Subcutaneous abdominal adipose tissue (tissue), 5 donors: ENCODE measurements at regions not wholly inside any gene's neighbourhood (a gene's known extent, or its start where the extent isn't known, plus 50 kb on each side); places are given as distances from the start of the nearest gene placed in this dataset.
"Not testable (repeated sequence)": the region's sequence is repeated elsewhere in the genome, so short reads cannot be mapped to it uniquely, and the experiment has no call there.

Experiments used
- H3K27ac ChIP-seq: one replicate; pipeline ENCODE4 v1.7.0; 2013; ENCODE audit warnings: low read depth, mild to moderate bottlenecking, inconsistent platforms, low read length, moderate library complexity
- H3K27me3 ChIP-seq, 5 donors: one replicate each; pipeline ENCODE4 v1.7.0; 2013; ENCODE audit warnings: low read length in 5 of 5, inconsistent platforms in 1 of 5; ENCODE audit not compliant: control insufficient read depth in 5 of 5, insufficient read depth in 4 of 5
- H3K36me3 ChIP-seq, 5 donors: one replicate each; pipeline ENCODE4 v1.7.0; 2013; ENCODE audit warnings: low read length in 5 of 5; ENCODE audit not compliant: control insufficient read depth in 5 of 5, insufficient read depth in 5 of 5
- H3K4me1 ChIP-seq, 5 donors: one replicate each; pipeline ENCODE4 v1.7.0; 2013; ENCODE audit warnings: low read length in 5 of 5, mild to moderate bottlenecking in 3 of 5, moderate library complexity in 1 of 5; ENCODE audit not compliant: control insufficient read depth in 5 of 5, insufficient read depth in 5 of 5
- H3K4me3 ChIP-seq, 5 donors: one replicate each; pipeline ENCODE4 v1.7.0; 2013; ENCODE audit warnings: low read length in 5 of 5, low read depth in 1 of 5
- H3K9ac ChIP-seq, 5 donors: one replicate each; pipeline ENCODE4 v1.7.0; 2013; ENCODE audit warnings: low read length in 5 of 5, mild to moderate bottlenecking in 4 of 5, moderate library complexity in 3 of 5
- H3K9me3 ChIP-seq, 5 donors: one replicate each; pipeline ENCODE4 v1.7.0; 2013; ENCODE audit warnings: low read length in 5 of 5; ENCODE audit not compliant: control insufficient read depth in 5 of 5
- donor health status: healthy.
- donor health status: healthy.
- donor health status: healthy.
- donor health status: healthy.
- donor health status: healthy.

GRCh38 chr13:107790397-107790796 lies 424.9 kb downstream of the LIG4 start:
- Histone ChIP-seq H3K4me3 (no peak overlapping the region), H3K27me3 (no peaks in the 10 kb centered on the region), H3K4me1 (no peaks in the 10 kb centered on the region), H3K27ac (no peak overlapping the region), H3K9ac (no peak overlapping the region), H3K36me3 (no peaks in the 10 kb centered on the region), H3K9me3 (no peaks in the 10 kb centered on the region)

- Histone ChIP-seq H3K27ac (no peak overlapping the region), H3K9me3 (no peaks in the 10 kb centered on the region), H3K36me3 (no peaks in the 10 kb centered on the region), H3K9ac (no peak overlapping the region), H3K27me3 (no peaks in the 10 kb centered on the region), H3K4me1 (no peaks in the 10 kb centered on the region), H3K4me3 (no peak overlapping the region)
Observed at GRCh38 chr13:107788464-107789165, 426.7 kb downstream of the LIG4 start.

GRCh38 chr13:107782646-107783045 lies 432.7 kb downstream of the LIG4 start:
- H3K9ac ChIP-seq, H3K27me3 ChIP-seq, H3K9me3 ChIP-seq, H3K4me3 ChIP-seq, H3K36me3 ChIP-seq, H3K27ac ChIP-seq, H3K4me1 ChIP-seq: not testable (repeated sequence)

GRCh38 chr13:107778094-107778493 lies 437.2 kb downstream of the LIG4 start:
- no peak overlapping the region for H3K9ac ChIP-seq
- H3K36me3 ChIP-seq = no peaks in the 10 kb centered on the region
- no peak overlapping the region for H3K4me3 ChIP-seq
- no peaks in the 10 kb centered on the region for H3K9me3 ChIP-seq
- H3K27ac ChIP-seq = no peak overlapping the region
- H3K4me1 ChIP-seq = no peaks in the 10 kb centered on the region
- H3K27me3 ChIP-seq = no peaks in the 10 kb centered on the region

- Histone ChIP-seq H3K27me3 (no peaks in the 10 kb centered on the region), H3K9ac (no peak overlapping the region), H3K4me1 (no peaks in the 10 kb centered on the region), H3K9me3 (no peaks in the 10 kb centered on the region), H3K4me3 (no peak overlapping the region), H3K36me3 (no peaks in the 10 kb centered on the region), H3K27ac (no peak overlapping the region)
Observed at GRCh38 chr13:107770541-107770940, 444.8 kb downstream of the LIG4 start.

GRCh38 chr13:107767119-107767518 lies 448.2 kb downstream of the LIG4 start:
- Histone ChIP-seq H3K27ac (no peak overlapping the region), H3K4me1 (no peaks in the 10 kb centered on the region), H3K9me3 (no peaks in the 10 kb centered on the region), H3K9ac (no peak overlapping the region), H3K36me3 (no peaks in the 10 kb centered on the region), H3K4me3 (no peak overlapping the region), H3K27me3 (no peaks in the 10 kb centered on the region)

GRCh38 chr13:107765724-107766401 lies 449.5 kb downstream of the LIG4 start:
- H3K4me3 ChIP-seq = no peak overlapping the region
- no peaks in the 10 kb centered on the region for H3K36me3 ChIP-seq
- H3K27me3 ChIP-seq = no peaks in the 10 kb centered on the region
- H3K9me3 ChIP-seq = no peaks in the 10 kb centered on the region
- no peak overlapping the region for H3K9ac ChIP-seq
- no peaks in the 10 kb centered on the region for H3K4me1 ChIP-seq
- no peak overlapping the region for H3K27ac ChIP-seq

- H3K27me3 ChIP-seq = no peaks in the 10 kb centered on the region
- H3K9ac ChIP-seq = no peak overlapping the region
- H3K36me3 ChIP-seq = no peaks in the 10 kb centered on the region
- no peaks in the 10 kb centered on the region for H3K4me1 ChIP-seq
- H3K9me3 ChIP-seq = no peaks in the 10 kb centered on the region
- H3K4me3 ChIP-seq = no peak overlapping the region
- no peak overlapping the region for H3K27ac ChIP-seq
Observed at GRCh38 chr13:107764046-107764445, 451.3 kb downstream of the LIG4 start.

- Histone ChIP-seq H3K27ac (no peak overlapping the region), H3K4me1 (no peaks in the 10 kb centered on the region), H3K9me3 (no peaks in the 10 kb centered on the region), H3K27me3 (no peaks in the 10 kb centered on the region), H3K9ac (no peak overlapping the region), H3K36me3 (no peaks in the 10 kb centered on the region), H3K4me3 (no peak overlapping the region)
Observed at GRCh38 chr13:107753748-107754147, 461.6 kb downstream of the LIG4 start.

GRCh38 chr13:107753291-107753690 lies 462.0 kb downstream of the LIG4 start:
- Histone ChIP-seq H3K27me3 (no peaks in the 10 kb centered on the region), H3K9ac (no peak overlapping the region), H3K4me1 (no peaks in the 10 kb centered on the region), H3K36me3 (no peaks in the 10 kb centered on the region), H3K27ac (no peak overlapping the region), H3K4me3 (no peak overlapping the region), H3K9me3 (no peaks in the 10 kb centered on the region)
